ENCODE measurements at regions not wholly inside any gene's neighbourhood (a gene's known extent, or its start where the extent isn't known, plus 50 kb on each side); places are given as distances from the start of the nearest gene placed in this dataset.
"Not testable (repeated sequence)": the region's sequence is repeated elsewhere in the genome, so short reads cannot be mapped to it uniquely, and the experiment has no call there.

DNA sequence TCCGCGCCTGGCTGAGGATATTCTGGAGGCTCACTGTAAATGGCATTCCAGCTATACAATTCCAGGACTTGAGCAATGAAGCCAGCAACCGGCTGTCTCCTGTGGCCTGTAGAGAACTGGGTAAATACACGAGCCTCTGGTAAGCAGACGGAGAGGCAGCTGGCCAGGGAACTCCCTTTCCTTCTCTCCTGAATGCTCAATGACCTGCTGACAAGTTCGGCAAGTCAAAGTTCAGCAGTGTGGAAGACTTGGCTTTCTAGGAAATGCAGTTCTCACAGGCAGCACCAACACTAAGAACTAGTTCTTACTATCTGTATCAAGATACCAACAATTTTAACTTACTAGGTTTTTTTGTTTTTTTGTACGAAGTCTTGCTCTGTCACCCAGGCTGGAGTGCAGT is 232.1 kb upstream of the NUPR2 start:
- H3K9ac ChIP-seq (ENCODE audit: low read depth, low read length); CTCF ChIA-PET: not testable (repeated sequence)

DNA sequence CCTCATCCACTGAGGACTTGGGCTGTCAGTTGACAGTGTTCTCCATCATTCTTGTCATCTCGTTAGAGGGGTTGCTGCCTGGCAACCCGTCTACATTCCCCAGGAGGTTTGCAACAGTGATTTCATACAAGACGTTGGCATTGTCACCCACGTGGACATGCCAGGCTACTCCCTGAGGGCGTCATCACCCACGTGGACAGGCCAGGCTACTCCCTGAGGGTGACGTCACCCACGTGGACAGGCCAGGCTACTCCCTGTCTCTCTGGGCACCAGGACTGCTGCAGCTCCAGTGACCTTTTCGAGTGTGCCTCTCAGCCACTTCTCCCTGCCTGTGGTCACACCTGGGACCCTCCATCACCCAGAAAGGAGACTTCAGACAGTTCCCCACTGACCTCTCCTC is 212.1 kb upstream of the NUPR2 start:
- intact Hi-C loops (cut with micrococcal nuclease); H3K79me1 ChIP-seq (ENCODE audit: low read depth in 1 of 2, low read length in 2 of 2); H2BK120ac ChIP-seq (ENCODE audit: low read depth, low read length); H2AK5ac ChIP-seq (ENCODE audit: low read depth, low read length); H3K18ac ChIP-seq (ENCODE audit: low read depth, low read length); H2BK5ac ChIP-seq (ENCODE audit: low read depth, low read length, poor library complexity, severe bottlenecking); ATAC-seq (ENCODE audit: low read depth); DNase-seq; H4K91ac ChIP-seq (ENCODE audit: insufficient read depth, low read depth, low read length); H3K27me3 ChIP-seq (ENCODE audit: control insufficient read depth, insufficient read depth, low read length); H2AK9ac ChIP-seq (replicated peaks; ENCODE audit: low read depth, low read length, poor library complexity); H3K4ac ChIP-seq (ENCODE audit: low read depth, low read length); H3K4me2 ChIP-seq (ENCODE audit: low read depth, low read length); H4K8ac ChIP-seq (ENCODE audit: low read depth in 2 of 2, low read length in 2 of 2); dilution Hi-C loops (cut with HindIII; ENCODE audit: low sequenced_read_pairs, unreplicated experiment); H2BK15ac ChIP-seq (ENCODE audit: low read depth, low read length); H3K4me1 ChIP-seq (ENCODE audit: control insufficient read depth, insufficient read depth, low read length); in situ Hi-C loops (cut with MboI; ENCODE audit: low sequenced_read_pairs); H3K9me3 ChIP-seq (ENCODE audit: control insufficient read depth, insufficient read depth, low read length); H3K36me3 ChIP-seq (ENCODE audit: control insufficient read depth, insufficient read depth, low read length); CTCF ChIA-PET; H3K4me3 ChIP-seq (ENCODE audit: insufficient read depth, low read depth, low read length); POLR2A ChIA-PET (ENCODE audit: unreplicated experiment); H3K14ac ChIP-seq (replicated peaks; ENCODE audit: low read depth, low read length); H3K27ac ChIP-seq (ENCODE audit: insufficient read depth, low read length); H2BK20ac ChIP-seq (ENCODE audit: low read depth, low read length); H3K23ac ChIP-seq (ENCODE audit: low read depth, low read length); BruUV-seq (replicated peaks); H4K20me1 ChIP-seq (ENCODE audit: insufficient read depth, low read length); H3K56ac ChIP-seq (ENCODE audit: extremely low read depth, insufficient read depth, low read length); H2AFZ ChIP-seq (replicated peaks; ENCODE audit: low read length, poor library complexity); H4K5ac ChIP-seq (ENCODE audit: low read depth, low read length); H3K9ac ChIP-seq (ENCODE audit: low read depth, low read length); H3K9me1 ChIP-seq (ENCODE audit: insufficient read depth, low read length): not testable (repeated sequence)
- WGBS, 2 experiments (ENCODE audit: extremely low coverage in 2 of 2, insufficient read length in 1 of 2) = 59% methylated on average over 9 of the region's 9 CpGs; no CpG with 5 or more reads in 1 of the 2 experiments

More for the DNA sequence above, 232.1 kb upstream of the NUPR2 start:
- H4K91ac ChIP-seq (ENCODE audit: insufficient read depth, low read depth, low read length); H2AK9ac ChIP-seq (replicated peaks; ENCODE audit: low read depth, low read length, poor library complexity); H3K4me3 ChIP-seq (ENCODE audit: insufficient read depth, low read depth, low read length); H3K4me2 ChIP-seq (ENCODE audit: low read depth, low read length); H3K27ac ChIP-seq (ENCODE audit: insufficient read depth, low read length); H4K20me1 ChIP-seq (ENCODE audit: insufficient read depth, low read length); H2AK5ac ChIP-seq (ENCODE audit: low read depth, low read length); intact Hi-C loops (cut with micrococcal nuclease); POLR2A ChIA-PET (ENCODE audit: unreplicated experiment); H3K9me3 ChIP-seq (ENCODE audit: control insufficient read depth, insufficient read depth, low read length); H4K5ac ChIP-seq (ENCODE audit: low read depth, low read length); H3K79me1 ChIP-seq (ENCODE audit: low read depth in 1 of 2, low read length in 2 of 2); BruUV-seq (replicated peaks); H3K9me1 ChIP-seq (ENCODE audit: insufficient read depth, low read length); H3K36me3 ChIP-seq (ENCODE audit: control insufficient read depth, insufficient read depth, low read length); H2BK20ac ChIP-seq (ENCODE audit: low read depth, low read length); H3K14ac ChIP-seq (replicated peaks; ENCODE audit: low read depth, low read length); H2BK120ac ChIP-seq (ENCODE audit: low read depth, low read length); H3K56ac ChIP-seq (ENCODE audit: extremely low read depth, insufficient read depth, low read length); H3K4me1 ChIP-seq (ENCODE audit: control insufficient read depth, insufficient read depth, low read length); in situ Hi-C loops (cut with MboI; ENCODE audit: low sequenced_read_pairs); H3K18ac ChIP-seq (ENCODE audit: low read depth, low read length); H2BK5ac ChIP-seq (ENCODE audit: low read depth, low read length, poor library complexity, severe bottlenecking); H2AFZ ChIP-seq (replicated peaks; ENCODE audit: low read length, poor library complexity); H3K4ac ChIP-seq (ENCODE audit: low read depth, low read length); H3K23ac ChIP-seq (ENCODE audit: low read depth, low read length); H3K27me3 ChIP-seq (ENCODE audit: control insufficient read depth, insufficient read depth, low read length); ATAC-seq (ENCODE audit: low read depth); DNase-seq; dilution Hi-C loops (cut with HindIII; ENCODE audit: low sequenced_read_pairs, unreplicated experiment); H2BK15ac ChIP-seq (ENCODE audit: low read depth, low read length); H4K8ac ChIP-seq (ENCODE audit: low read depth in 2 of 2, low read length in 2 of 2): not testable (repeated sequence)
- no CpG with 5 or more reads among the region's 7 CpGs for WGBS, 2 experiments (ENCODE audit: extremely low coverage in 2 of 2, insufficient read length in 1 of 2)
